H9 (cell line): ENCODE measurements at regions not wholly inside any gene's neighbourhood (a gene's known extent, or its start where the extent isn't known, plus 50 kb on each side); places are given as distances from the start of the nearest gene placed in this dataset.

Source experiments
- DNase-seq: peaks from one replicate; pipeline ENCODE4 v3.0.0-alpha.2; 2017
- H2AFZ ChIP-seq: one replicate; pipeline ENCODE4 v1.6.1; 2013; ENCODE audit warnings: mild to moderate bottlenecking, low read length, control low read depth, moderate library complexity
- H2AK5ac ChIP-seq: 2 replicates; pipeline ENCODE4 v1.6.1; 2013; ENCODE audit warnings: low read length, control low read depth, mixed read lengths; ENCODE audit not compliant: insufficient read length
- H2BK120ac ChIP-seq: one replicate; pipeline ENCODE4 v1.6.1; 2013; ENCODE audit warnings: low read depth, mild to moderate bottlenecking, low read length, control low read depth, inconsistent platforms; ENCODE audit not compliant: poor library complexity, severe bottlenecking
- H2BK12ac ChIP-seq: 2 replicates; pipeline ENCODE4 v1.6.1; 2013; ENCODE audit warnings: low read length, control low read depth, mixed read lengths, low read depth; ENCODE audit not compliant: insufficient read length
- H2BK15ac ChIP-seq: 2 replicates; pipeline ENCODE4 v1.6.1; 2013; ENCODE audit warnings: low read depth, low read length, control low read depth
- H2BK20ac ChIP-seq: one replicate; pipeline ENCODE4 v1.6.1; 2013; ENCODE audit warnings: low read depth, mild to moderate bottlenecking, low read length, control low read depth, inconsistent platforms; ENCODE audit not compliant: poor library complexity, severe bottlenecking
- H2BK5ac ChIP-seq: 2 replicates; pipeline ENCODE4 v1.6.1; 2013; ENCODE audit warnings: low read length, control low read depth, mixed read lengths; ENCODE audit not compliant: insufficient read length
- H3K14ac ChIP-seq: 2 replicates; pipeline ENCODE4 v1.6.1; 2013; ENCODE audit warnings: low read length, control low read depth; ENCODE audit not compliant: insufficient read depth
- H3K18ac ChIP-seq: 2 replicates; pipeline ENCODE4 v1.6.1; 2013; ENCODE audit warnings: low read depth, mild to moderate bottlenecking, mixed read lengths, low read length, control low read depth; ENCODE audit not compliant: insufficient read length
- H3K23ac ChIP-seq: 2 replicates; pipeline ENCODE4 v1.6.1; 2013; ENCODE audit warnings: low read length, control low read depth, mixed read lengths, low read depth; ENCODE audit not compliant: insufficient read length
- H3K23me2 ChIP-seq: 2 replicates; pipeline ENCODE4 v1.6.1; 2013; ENCODE audit warnings: low read depth, mild to moderate bottlenecking, mixed read lengths, low read length, control low read depth; ENCODE audit not compliant: insufficient read length, poor library complexity, severe bottlenecking
- H3K27ac ChIP-seq: 2 replicates; pipeline ENCODE4 v1.5.1; 2013; ENCODE audit warnings: low read length, control low read depth, mixed read lengths, low read depth; ENCODE audit not compliant: insufficient read length
- H3K27me3 ChIP-seq: 2 replicates; pipeline ENCODE4 v1.6.1; 2013; ENCODE audit warnings: low read length, control low read depth, inconsistent platforms; ENCODE audit not compliant: insufficient read depth
- H3K4ac ChIP-seq: 2 replicates; pipeline ENCODE4 v1.6.1; 2013; ENCODE audit warnings: low read depth, mild to moderate bottlenecking, control low read depth, inconsistent platforms, low read length, moderate library complexity
- H3K4me1 ChIP-seq: 2 replicates; pipeline ENCODE4 v1.6.1; 2013; ENCODE audit warnings: low read length, control low read depth, inconsistent platforms; ENCODE audit not compliant: insufficient read depth
- H3K4me2 ChIP-seq: 2 replicates; pipeline ENCODE4 v1.6.1; 2013; ENCODE audit warnings: low read length, control low read depth, mixed read lengths; ENCODE audit not compliant: insufficient read length, insufficient read depth
- H3K56ac ChIP-seq: 2 replicates; pipeline ENCODE4 v1.6.1; 2013; ENCODE audit warnings: low read depth, mild to moderate bottlenecking, mixed read lengths, low read length, control low read depth; ENCODE audit not compliant: insufficient read length
- H3K79me1 ChIP-seq: 2 replicates; pipeline ENCODE4 v1.6.1; 2013; ENCODE audit warnings: low read depth, mild to moderate bottlenecking, moderate library complexity, low read length, control low read depth, inconsistent platforms; ENCODE audit not compliant: insufficient read depth, poor library complexity, severe bottlenecking
- H3K79me2 ChIP-seq: 2 replicates; pipeline ENCODE4 v1.6.1; 2013; ENCODE audit warnings: low read length, control low read depth, inconsistent platforms; ENCODE audit not compliant: insufficient read depth
- H3K9ac ChIP-seq: 2 replicates; pipeline ENCODE4 v1.6.1; 2013; ENCODE audit warnings: low read length, control low read depth, mixed read lengths; ENCODE audit not compliant: insufficient read length; ENCODE audit errors: extremely low read depth
- H3K9me3 ChIP-seq: one replicate; pipeline ENCODE4 v1.6.1; 2013; ENCODE audit warnings: low read depth, low read length, inconsistent platforms; ENCODE audit not compliant: control insufficient read depth
- H3T11ph ChIP-seq: one replicate; pipeline ENCODE4 v1.6.1; 2013; ENCODE audit warnings: mild to moderate bottlenecking, low read length, control low read depth, inconsistent platforms
- H4K20me1 ChIP-seq: one replicate; pipeline ENCODE4 v1.6.1; 2013; ENCODE audit not compliant: control insufficient read depth, insufficient read length, insufficient read depth
- H4K5ac ChIP-seq: 2 replicates; pipeline ENCODE4 v1.6.1; 2013; ENCODE audit warnings: low read depth, mild to moderate bottlenecking, mixed read lengths, low read length, control low read depth; ENCODE audit not compliant: insufficient read length
- H4K8ac ChIP-seq: replicated peaks from 2 replicates; pipeline ENCODE4 v1.6.1; 2013; ENCODE audit warnings: low read length, control low read depth, mixed read lengths, low read depth; ENCODE audit not compliant: insufficient read length
- H4K91ac ChIP-seq: 2 replicates; pipeline ENCODE4 v1.6.1; 2013; ENCODE audit warnings: low read depth, mild to moderate bottlenecking, moderate library complexity, mixed read lengths, low read length, control low read depth; ENCODE audit not compliant: insufficient read length
- H3K27ac Mint-ChIP-seq, 3 experiments: 2 replicates in 2 of 3; 3 replicates in 1 of 3; pipeline ENCODE4 v1.8.0; 2020 to 2021; ENCODE audit warnings: mixed read lengths in 3 of 3, mild to moderate bottlenecking in 1 of 3, moderate library complexity in 1 of 3
- H3K27me3 Mint-ChIP-seq: 2 replicates; pipeline ENCODE4 v1.8.0; 2021; ENCODE audit warnings: low read depth, mild to moderate bottlenecking, moderate library complexity, mixed read lengths
- H3K36me3 Mint-ChIP-seq, 3 experiments: 2 replicates in 2 of 3; 3 replicates in 1 of 3; pipeline ENCODE4 v1.8.0; 2020 to 2021; ENCODE audit warnings: low read depth in 3 of 3, mixed read lengths in 3 of 3; ENCODE audit not compliant: insufficient read depth in 1 of 3
- H3K4me1 Mint-ChIP-seq, 2 experiments: 2 replicates each; pipeline ENCODE4 v1.8.0; 2020; ENCODE audit warnings: mixed read lengths in 2 of 2
- H3K4me3 Mint-ChIP-seq, 2 experiments: 2 replicates in 1 of 2; 3 replicates in 1 of 2; pipeline ENCODE4 v1.8.0; 2020 to 2021; ENCODE audit warnings: mild to moderate bottlenecking in 2 of 2, mixed read lengths in 2 of 2, moderate library complexity in 1 of 2
- H3K9me3 Mint-ChIP-seq, 2 experiments: 2 replicates in 1 of 2; 3 replicates in 1 of 2; pipeline ENCODE4 v1.8.0; 2020; ENCODE audit warnings: mild to moderate bottlenecking in 2 of 2, mixed read lengths in 2 of 2, moderate library complexity in 1 of 2
- WGBS: extraction: QIAGEN DNeasy Blood & Tissue Kit; methylation state at CpG from one replicate; pipeline ENCODE4 v1.1.7; 2013; ENCODE audit warnings: missing lambda C conversion rate, low lambda C conversion rate, mixed read lengths; ENCODE audit not compliant: insufficient read length; ENCODE audit errors: extremely low coverage; 5-methylcytosine and 5-hydroxymethylcytosine counted together
- TF ChIP-seq, protein P1 (sequence below): fragments of 200-600 bp; sonication (generic); conservative IDR thresholded peaks from 3 replicates; pipeline ENCODE4 v1.8.0; 2021; ENCODE audit warnings: antibody characterized with exemption, mild to moderate bottlenecking

DNA sequence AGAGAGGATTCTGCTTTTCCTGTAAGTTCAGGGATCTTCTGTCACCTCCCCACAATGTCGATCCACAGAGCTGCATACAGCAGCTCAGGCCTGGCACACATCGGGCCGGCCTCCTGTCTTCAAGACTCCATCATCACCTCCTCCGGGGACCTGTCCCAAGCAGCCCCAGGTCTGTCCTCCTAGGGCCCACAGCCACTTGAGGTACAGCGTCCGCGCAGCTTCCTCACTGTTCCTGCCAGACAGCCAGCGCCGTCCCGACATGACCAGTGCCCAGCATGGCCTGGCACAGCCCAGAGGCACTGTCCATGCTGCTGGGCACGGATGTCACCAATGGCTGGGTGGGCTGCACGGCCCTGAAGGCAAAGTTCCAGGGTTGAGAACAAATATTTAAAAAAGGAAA is 101.6 kb downstream of the DLL1 start:
- Histone ChIP-seq H2AFZ (no peak overlapping the region), H3T11ph (no peak overlapping the region), H3K27ac (no peak overlapping the region), H2BK20ac (no peak overlapping the region), H3K18ac (no peak overlapping the region), H3K4me1 (no peaks in the 10 kb centered on the region), H2BK15ac (no peak overlapping the region), H3K4ac (no peak overlapping the region), H3K79me1 (no peaks in the 10 kb centered on the region), H4K5ac (no peak overlapping the region), H3K23me2 (no peaks in the 10 kb centered on the region), H3K14ac (no peak overlapping the region; the same call in 1 of the 2 replicates), H3K9ac (no peak overlapping the region), H3K4me2 (no peak overlapping the region), H4K8ac (no peak overlapping the region), H4K20me1 (no peaks in the 10 kb centered on the region), H3K27me3 (no peaks in the 10 kb centered on the region), H2BK120ac (no peak overlapping the region), H2BK12ac (no peak overlapping the region), H3K9me3 (no peaks in the 10 kb centered on the region), H2BK5ac (no peak overlapping the region), H3K56ac (no peak overlapping the region), H3K79me2 (no peaks in the 10 kb centered on the region), H4K91ac (no peak overlapping the region), H2AK5ac (no peak overlapping the region), H3K23ac (no peak overlapping the region)
- no peaks in the 10 kb centered on the region for H3K4me1 Mint-ChIP-seq
- H3K4me3 Mint-ChIP-seq = no peak overlapping the region
- WGBS = no CpG with 5 or more reads among the region's 12 CpGs
- DNase-seq = no peak
- H3K36me3 Mint-ChIP-seq = peaks cover 0 to 3% (median 0%) of the 10 kb centered on the region in 3 experiments; a peak in 4 of 7 replicates
- H3K27me3 Mint-ChIP-seq = peaks cover 1% of the 10 kb centered on the region
- peak overlapping the region in 1 of 3 experiments; percentile 46; a peak in 2 of 7 replicates for H3K27ac Mint-ChIP-seq
- peaks cover 7 to 12% of the 10 kb centered on the region in 2 experiments for H3K9me3 Mint-ChIP-seq
- TF ChIP-seq, protein P1, sequence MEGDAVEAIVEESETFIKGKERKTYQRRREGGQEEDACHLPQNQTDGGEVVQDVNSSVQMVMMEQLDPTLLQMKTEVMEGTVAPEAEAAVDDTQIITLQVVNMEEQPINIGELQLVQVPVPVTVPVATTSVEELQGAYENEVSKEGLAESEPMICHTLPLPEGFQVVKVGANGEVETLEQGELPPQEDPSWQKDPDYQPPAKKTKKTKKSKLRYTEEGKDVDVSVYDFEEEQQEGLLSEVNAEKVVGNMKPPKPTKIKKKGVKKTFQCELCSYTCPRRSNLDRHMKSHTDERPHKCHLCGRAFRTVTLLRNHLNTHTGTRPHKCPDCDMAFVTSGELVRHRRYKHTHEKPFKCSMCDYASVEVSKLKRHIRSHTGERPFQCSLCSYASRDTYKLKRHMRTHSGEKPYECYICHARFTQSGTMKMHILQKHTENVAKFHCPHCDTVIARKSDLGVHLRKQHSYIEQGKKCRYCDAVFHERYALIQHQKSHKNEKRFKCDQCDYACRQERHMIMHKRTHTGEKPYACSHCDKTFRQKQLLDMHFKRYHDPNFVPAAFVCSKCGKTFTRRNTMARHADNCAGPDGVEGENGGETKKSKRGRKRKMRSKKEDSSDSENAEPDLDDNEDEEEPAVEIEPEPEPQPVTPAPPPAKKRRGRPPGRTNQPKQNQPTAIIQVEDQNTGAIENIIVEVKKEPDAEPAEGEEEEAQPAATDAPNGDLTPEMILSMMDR = no peak
